ENCODE measurements at regions not wholly inside any gene's neighbourhood (a gene's known extent, or its start where the extent isn't known, plus 50 kb on each side); places are given as distances from the start of the nearest gene placed in this dataset.

DNA sequence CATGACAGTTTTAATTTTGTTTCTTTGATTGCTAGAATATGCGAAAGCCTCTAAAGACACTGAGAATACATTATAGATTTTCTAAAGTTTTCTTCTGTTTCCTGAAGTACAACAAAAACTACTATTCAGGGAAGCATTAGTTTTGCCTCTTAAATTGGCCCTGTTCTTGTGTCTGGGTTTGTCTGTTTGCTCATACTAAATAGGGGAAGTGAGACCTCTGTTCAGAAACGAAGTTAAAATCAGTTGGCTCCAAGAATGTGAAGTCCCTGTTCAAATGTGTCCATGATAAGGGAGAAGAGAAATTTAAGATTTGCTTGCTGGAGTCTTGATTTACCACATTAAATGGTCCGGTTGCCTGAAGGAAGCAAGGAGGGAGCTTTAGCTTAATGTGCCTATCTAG lies 327.3 kb upstream of the GBE1 start:
- Mint-ChIP-seq H3K27me3 (no peaks in the 10 kb centered on the region), H3K9me3 (no peaks in the 10 kb centered on the region), H3K4me1 (no peaks in the 10 kb centered on the region), H3K4me3 (no peak overlapping the region), H3K36me3 (ENCODE audit: low read depth) (no peaks in the 10 kb centered on the region), H3K27ac (no peak overlapping the region)
- intact Hi-C loops (cut with micrococcal nuclease) = no loop called here
- DNase-seq = no peak

GRCh38 chr3:82087958-82088357 lies 326.5 kb upstream of the GBE1 start:
- H3K27me3 Mint-ChIP-seq = no peaks in the 10 kb centered on the region
- DNase-seq = no peak
- no peaks in the 10 kb centered on the region for H3K9me3 Mint-ChIP-seq
- H3K36me3 Mint-ChIP-seq (ENCODE audit: low read depth) = no peaks in the 10 kb centered on the region
- no peak overlapping the region for H3K4me3 Mint-ChIP-seq
- intact Hi-C loops (cut with micrococcal nuclease) = no loop called here
- no peak overlapping the region for H3K27ac Mint-ChIP-seq
- no peaks in the 10 kb centered on the region for H3K4me1 Mint-ChIP-seq

GRCh38 chr3:82085851-82086475 lies 324.5 kb upstream of the GBE1 start:
- no peaks in the 10 kb centered on the region for H3K36me3 Mint-ChIP-seq (ENCODE audit: low read depth)
- DNase-seq = no peak
- H3K9me3 Mint-ChIP-seq = no peaks in the 10 kb centered on the region
- H3K4me1 Mint-ChIP-seq = no peaks in the 10 kb centered on the region
- intact Hi-C loops (cut with micrococcal nuclease) = no loop called here
- H3K27ac Mint-ChIP-seq = no peak overlapping the region
- H3K27me3 Mint-ChIP-seq = no peaks in the 10 kb centered on the region
- no peak overlapping the region for H3K4me3 Mint-ChIP-seq

DNA sequence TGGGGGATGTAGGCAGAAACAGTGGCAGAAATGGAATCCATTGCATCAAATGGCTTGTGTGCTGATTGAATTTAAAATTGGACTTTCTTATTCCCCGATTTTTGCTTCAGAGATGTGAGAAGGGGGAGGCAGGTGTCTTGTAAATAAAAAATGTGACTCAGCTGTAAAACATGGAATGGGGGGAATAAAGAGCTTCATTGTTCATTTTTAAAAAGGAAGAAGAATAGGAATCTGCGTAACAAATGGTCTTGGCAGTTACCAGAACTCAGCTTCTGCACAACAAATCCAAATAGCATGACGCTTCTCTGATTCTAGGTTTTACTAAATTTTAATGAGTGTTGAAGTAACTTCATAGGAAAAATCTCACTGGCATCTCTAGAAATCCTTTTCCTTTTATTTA lies 323.9 kb upstream of the GBE1 start:
- no peaks in the 10 kb centered on the region for H3K36me3 Mint-ChIP-seq (ENCODE audit: low read depth)
- no peak for DNase-seq
- no peak overlapping the region for H3K27ac Mint-ChIP-seq
- no peaks in the 10 kb centered on the region for H3K9me3 Mint-ChIP-seq
- intact Hi-C loops (cut with micrococcal nuclease) = no loop called here
- no peak overlapping the region for H3K4me3 Mint-ChIP-seq
- H3K27me3 Mint-ChIP-seq = no peaks in the 10 kb centered on the region
- H3K4me1 Mint-ChIP-seq = no peaks in the 10 kb centered on the region

DNA sequence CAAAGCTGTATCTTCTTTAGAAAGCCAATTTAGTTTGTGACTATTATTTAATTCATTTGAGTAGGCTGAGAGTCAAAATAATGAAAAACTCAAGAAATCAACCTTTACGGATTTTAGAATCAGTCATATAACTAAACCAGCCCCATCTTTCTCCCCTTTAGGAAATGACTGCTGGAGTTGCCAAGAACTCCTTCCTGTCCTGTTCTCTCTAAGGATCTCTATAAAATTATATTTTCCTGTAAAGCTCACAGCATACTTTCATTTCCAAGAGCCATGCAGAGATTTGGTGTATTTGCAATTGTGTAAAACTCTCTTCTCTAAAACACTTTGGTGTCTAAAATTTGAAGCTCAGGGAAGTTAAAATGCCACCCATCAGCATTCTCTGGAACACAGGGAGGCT lies 323.4 kb upstream of the GBE1 start:
- Mint-ChIP-seq H3K27ac (no peak overlapping the region), H3K4me3 (no peak overlapping the region), H3K36me3 (ENCODE audit: low read depth) (no peaks in the 10 kb centered on the region), H3K27me3 (no peaks in the 10 kb centered on the region), H3K9me3 (no peaks in the 10 kb centered on the region), H3K4me1 (no peaks in the 10 kb centered on the region)
- DNase-seq = no peak
- intact Hi-C loops (cut with micrococcal nuclease) = no loop called here

GRCh38 chr3:82082796-82083195 lies 321.4 kb upstream of the GBE1 start:
- no peaks in the 10 kb centered on the region for H3K36me3 Mint-ChIP-seq (ENCODE audit: low read depth)
- no peaks in the 10 kb centered on the region for H3K9me3 Mint-ChIP-seq
- H3K27me3 Mint-ChIP-seq = no peaks in the 10 kb centered on the region
- no peak overlapping the region for H3K27ac Mint-ChIP-seq
- intact Hi-C loops (cut with micrococcal nuclease) = no loop called here
- no peaks in the 10 kb centered on the region for H3K4me1 Mint-ChIP-seq
- DNase-seq = no peak
- H3K4me3 Mint-ChIP-seq = no peak overlapping the region

- Mint-ChIP-seq H3K27ac (no peak overlapping the region), H3K4me3 (no peak overlapping the region), H3K27me3 (no peaks in the 10 kb centered on the region), H3K9me3 (no peaks in the 10 kb centered on the region), H3K4me1 (no peaks in the 10 kb centered on the region), H3K36me3 (ENCODE audit: low read depth) (no peaks in the 10 kb centered on the region)
- intact Hi-C loops (cut with micrococcal nuclease) = no loop called here
- DNase-seq = no peak
Measured at GRCh38 chr3:82081351-82081750, 319.9 kb upstream of the GBE1 start.

GRCh38 chr3:82080792-82081191 lies 319.3 kb upstream of the GBE1 start:
- Mint-ChIP-seq H3K36me3 (ENCODE audit: low read depth) (no peaks in the 10 kb centered on the region), H3K9me3 (no peaks in the 10 kb centered on the region), H3K4me3 (no peak overlapping the region), H3K27ac (no peak overlapping the region), H3K27me3 (no peaks in the 10 kb centered on the region), H3K4me1 (no peaks in the 10 kb centered on the region)
- no peak for DNase-seq
- intact Hi-C loops (cut with micrococcal nuclease) = no loop called here

GRCh38 chr3:82080261-82080660 lies 318.8 kb upstream of the GBE1 start:
- H3K27me3 Mint-ChIP-seq = no peaks in the 10 kb centered on the region
- no peak for DNase-seq
- no peaks in the 10 kb centered on the region for H3K9me3 Mint-ChIP-seq
- no peak overlapping the region for H3K27ac Mint-ChIP-seq
- no peaks in the 10 kb centered on the region for H3K36me3 Mint-ChIP-seq (ENCODE audit: low read depth)
- no peaks in the 10 kb centered on the region for H3K4me1 Mint-ChIP-seq
- intact Hi-C loops (cut with micrococcal nuclease) = no loop called here
- H3K4me3 Mint-ChIP-seq = no peak overlapping the region

DNA sequence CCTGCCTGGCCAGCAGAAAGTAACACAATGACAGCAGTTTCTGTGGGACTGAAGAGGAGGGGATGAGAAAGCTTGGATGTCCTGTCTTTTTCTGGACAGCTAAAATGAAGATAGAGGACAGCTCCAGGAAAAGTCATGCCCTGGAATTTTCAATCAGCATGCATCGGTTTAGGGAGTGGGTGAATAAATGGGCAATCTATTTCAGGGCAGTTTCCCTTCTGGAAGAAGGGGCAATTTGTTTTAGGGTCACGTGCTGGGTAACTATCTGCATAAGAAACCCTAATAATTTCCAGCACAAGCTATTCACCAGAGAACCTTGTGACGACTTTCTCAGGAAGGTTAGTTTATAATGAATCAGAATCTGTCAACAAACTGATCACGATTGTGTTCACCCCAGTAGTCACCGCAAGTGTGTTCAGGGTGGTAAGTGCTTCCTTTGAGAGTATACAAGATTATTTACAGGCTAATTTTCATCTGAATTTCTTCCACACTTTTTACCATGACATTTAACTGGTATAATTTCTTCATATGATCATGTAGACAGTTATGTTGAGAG lies 318.0 kb upstream of the GBE1 start:
- Mint-ChIP-seq H3K27ac (no peak overlapping the region), H3K4me1 (no peaks in the 10 kb centered on the region), H3K9me3 (no peaks in the 10 kb centered on the region), H3K36me3 (ENCODE audit: low read depth) (no peaks in the 10 kb centered on the region), H3K27me3 (no peaks in the 10 kb centered on the region), H3K4me3 (no peak overlapping the region)
- DNase-seq = no peak
- intact Hi-C loops (cut with micrococcal nuclease) = no loop called here

- no peaks in the 10 kb centered on the region for H3K9me3 Mint-ChIP-seq
Measured at GRCh38 chr3:82078246-82078645, 316.8 kb upstream of the GBE1 start.

DNA sequence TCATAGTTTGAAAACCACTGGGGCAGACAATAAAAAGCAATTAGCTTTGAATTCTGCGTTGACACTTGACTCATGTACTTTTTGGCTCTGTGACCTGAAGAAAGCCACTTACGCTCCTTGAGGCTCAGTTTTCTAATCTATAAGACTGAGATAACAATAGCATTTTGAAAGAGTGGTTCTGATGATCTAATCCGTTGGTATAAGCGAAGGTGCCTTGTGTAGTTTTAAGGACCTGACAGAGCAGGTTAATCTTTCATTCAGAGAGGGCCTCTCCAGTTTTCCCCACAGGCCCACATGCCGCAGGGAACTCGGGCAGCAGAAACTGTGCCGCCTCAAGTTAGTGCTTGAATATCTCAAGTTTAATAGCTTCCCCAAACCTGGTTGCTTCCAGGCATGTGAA lies 306.0 kb upstream of the GBE1 start:
- H3K9me3 Mint-ChIP-seq = no peaks in the 10 kb centered on the region
- DNase-seq = no peak
- no peaks in the 10 kb centered on the region for H3K36me3 Mint-ChIP-seq (ENCODE audit: low read depth)
- intact Hi-C loops (cut with micrococcal nuclease) = no loop called here
- no peak overlapping the region for H3K27ac Mint-ChIP-seq
- no peaks in the 10 kb centered on the region for H3K4me1 Mint-ChIP-seq
- no peak overlapping the region for H3K4me3 Mint-ChIP-seq
- H3K27me3 Mint-ChIP-seq = no peaks in the 10 kb centered on the region

More at GRCh38 chr3:82078246-82078645, 316.8 kb upstream of the GBE1 start:
- H3K36me3 Mint-ChIP-seq (ENCODE audit: low read depth) = no peaks in the 10 kb centered on the region
- H3K27ac Mint-ChIP-seq = no peak overlapping the region
- intact Hi-C loops (cut with micrococcal nuclease) = no loop called here
- H3K4me3 Mint-ChIP-seq = no peak overlapping the region
- no peaks in the 10 kb centered on the region for H3K4me1 Mint-ChIP-seq
- DNase-seq = no peak
- no peaks in the 10 kb centered on the region for H3K27me3 Mint-ChIP-seq

GRCh38 chr3:82058809-82059208 lies 297.4 kb upstream of the GBE1 start:
- Mint-ChIP-seq H3K27ac (no peak overlapping the region), H3K36me3 (ENCODE audit: low read depth) (no peaks in the 10 kb centered on the region), H3K4me3 (no peak overlapping the region), H3K27me3 (no peaks in the 10 kb centered on the region), H3K9me3 (no peaks in the 10 kb centered on the region), H3K4me1 (no peaks in the 10 kb centered on the region)
- no peak for DNase-seq
- intact Hi-C loops (cut with micrococcal nuclease) = no loop called here

- Mint-ChIP-seq H3K36me3 (ENCODE audit: low read depth) (no peaks in the 10 kb centered on the region), H3K4me1 (no peaks in the 10 kb centered on the region), H3K27ac (no peak overlapping the region), H3K9me3 (no peaks in the 10 kb centered on the region), H3K4me3 (no peak overlapping the region), H3K27me3 (no peaks in the 10 kb centered on the region)
- intact Hi-C loops (cut with micrococcal nuclease) = no loop called here
- no peak for DNase-seq
Measured at GRCh38 chr3:82055792-82056191, 294.3 kb upstream of the GBE1 start.

- H3K36me3 Mint-ChIP-seq (ENCODE audit: low read depth) = no peaks in the 10 kb centered on the region
- H3K27me3 Mint-ChIP-seq = no peaks in the 10 kb centered on the region
- DNase-seq = no peak
- no peaks in the 10 kb centered on the region for H3K4me1 Mint-ChIP-seq
- intact Hi-C loops (cut with micrococcal nuclease) = no loop called here
- H3K9me3 Mint-ChIP-seq = no peaks in the 10 kb centered on the region
- H3K27ac Mint-ChIP-seq = no peak overlapping the region
- no peak overlapping the region for H3K4me3 Mint-ChIP-seq
Measured at GRCh38 chr3:82054849-82055248, 293.4 kb upstream of the GBE1 start.
